HG02884 (cell line): ENCODE measurements at regions not wholly inside any gene's neighbourhood (a gene's known extent, or its start where the extent isn't known, plus 50 kb on each side); places are given as distances from the start of the nearest gene placed in this dataset.

Experiments used
- ATAC-seq: cut with Tn5 transposase; IDR thresholded peaks from one replicate; pipeline ENCODE4 v1.9.1; 2021; ENCODE audit warnings: mild to moderate bottlenecking, moderate library complexity; ENCODE audit not compliant: unreplicated experiment

- no peak for ATAC-seq
Observed at GRCh38 chr16:61596655-61597054, 439.6 kb downstream of the CDH8 start.

GRCh38 chr16:61595605-61596004 lies 440.6 kb downstream of the CDH8 start:
- no peak for ATAC-seq

- ATAC-seq = no peak
Observed at GRCh38 chr16:61590577-61590976, 445.7 kb downstream of the CDH8 start.

GRCh38 chr16:61587526-61587925 lies 448.7 kb downstream of the CDH8 start:
- no peak for ATAC-seq

- no peak for ATAC-seq
Observed at GRCh38 chr16:61581417-61582046, 454.7 kb downstream of the CDH8 start.

- ATAC-seq = no peak
Observed at GRCh38 chr16:61580579-61580978, 455.7 kb downstream of the CDH8 start.

GRCh38 chr16:61579195-61579594 lies 457.0 kb downstream of the CDH8 start:
- no peak for ATAC-seq

- no peak for ATAC-seq
Observed at GRCh38 chr16:61576476-61576875, 459.8 kb downstream of the CDH8 start.

- ATAC-seq = no peak
Observed at GRCh38 chr16:61575617-61576016, 460.6 kb downstream of the CDH8 start.

GRCh38 chr16:61569028-61569427 lies 467.2 kb downstream of the CDH8 start:
- no peak for ATAC-seq

GRCh38 chr16:61564716-61565115 lies 471.5 kb downstream of the CDH8 start:
- no peak for ATAC-seq

GRCh38 chr16:61555718-61556441 lies 480.4 kb downstream of the CDH8 start:
- no peak for ATAC-seq

- no peak for ATAC-seq
Observed at GRCh38 chr16:61549327-61549726, 486.9 kb downstream of the CDH8 start.

- ATAC-seq = no peak
Observed at GRCh38 chr16:61547626-61548025, 488.6 kb downstream of the CDH8 start.

GRCh38 chr16:61544165-61544564 lies 492.1 kb downstream of the CDH8 start:
- ATAC-seq = no peak

- no peak for ATAC-seq
Observed at GRCh38 chr16:61540216-61540615, 496.0 kb downstream of the CDH8 start.

- no peak for ATAC-seq
Observed at GRCh38 chr16:61530697-61531096, 505.5 kb downstream of the CDH8 start.

- no peak for ATAC-seq
Observed at GRCh38 chr16:61500851-61501250, 535.4 kb downstream of the CDH8 start.

GRCh38 chr16:61480250-61480649 lies 556.0 kb downstream of the CDH8 start:
- no peak for ATAC-seq

GRCh38 chr16:61471737-61472136 lies 564.5 kb downstream of the CDH8 start:
- ATAC-seq = no peak

- no peak for ATAC-seq
Observed at GRCh38 chr16:61471023-61471422, 565.2 kb downstream of the CDH8 start.

- ATAC-seq = no peak
Observed at GRCh38 chr16:61465285-61465684, 571.0 kb downstream of the CDH8 start.

- ATAC-seq = no peak
Observed at GRCh38 chr16:61460020-61460419, 576.2 kb downstream of the CDH8 start.
